ENCODE measurements at regions not wholly inside any gene's neighbourhood (a gene's known extent, or its start where the extent isn't known, plus 50 kb on each side); places are given as distances from the start of the nearest gene placed in this dataset.
"Not testable (repeated sequence)": the region's sequence is repeated elsewhere in the genome, so short reads cannot be mapped to it uniquely, and the experiment has no call there.

GRCh38 chr15:66886241-66886675 is 179.1 kb upstream of the SMAD3 start:
- H3K27me3 Mint-ChIP-seq (ENCODE audit: low read depth): peaks cover 3% of the 10 kb centered on the region

GRCh38 chr15:66886686-66887273 is 178.6 kb upstream of the SMAD3 start:
- Mint-ChIP-seq H3K4me1 (peaks cover 37% of the 10 kb centered on the region), H3K36me3 (ENCODE audit: low read depth) (peaks cover 8% of the 10 kb centered on the region), H3K27me3 (ENCODE audit: low read depth) (no peaks in the 10 kb centered on the region), H3K4me3 (no peak overlapping the region), H3K9me3 (peaks cover 17% of the 10 kb centered on the region), H3K27ac (peak overlapping the region in 1 of 3 experiments; percentile 53)
- no peak for TF ChIP-seq CTCF (IDR thresholded peaks at IDR 0.05; ENCODE audit: unreplicated experiment in 3 of 3)

More at GRCh38 chr15:66886241-66886675, 179.1 kb upstream of the SMAD3 start:
- Mint-ChIP-seq H3K36me3 (ENCODE audit: low read depth) (peaks cover 4% of the 10 kb centered on the region), H3K4me1 (peaks cover 35% of the 10 kb centered on the region), H3K4me3 (peak overlapping the region in 1 of 3 experiments; percentile 20), H3K9me3 (peaks cover 12% of the 10 kb centered on the region), H3K27ac (peak overlapping the region in 1 of 3 experiments; percentile 53)
- TF ChIP-seq CTCF (IDR thresholded peaks at IDR 0.05; ENCODE audit: unreplicated experiment in 3 of 3): no peak

GRCh38 chr15:66889298-66889697 is 176.1 kb upstream of the SMAD3 start:
- H3K36me3 Mint-ChIP-seq (ENCODE audit: low read depth); H3K27ac Mint-ChIP-seq; H3K27me3 Mint-ChIP-seq (ENCODE audit: low read depth); H3K4me3 Mint-ChIP-seq: not testable (repeated sequence)
- Mint-ChIP-seq H3K4me1 (peaks cover 36% of the 10 kb centered on the region), H3K9me3 (peaks cover 17% of the 10 kb centered on the region)

GRCh38 chr15:66891776-66892175 is 173.6 kb upstream of the SMAD3 start:
- TF ChIP-seq CTCF (IDR thresholded peaks at IDR 0.05; ENCODE audit: unreplicated experiment in 3 of 3): no peak
- Mint-ChIP-seq H3K27me3 (ENCODE audit: low read depth) (no peaks in the 10 kb centered on the region), H3K4me3 (no peak overlapping the region), H3K36me3 (ENCODE audit: low read depth) (peaks cover 4% of the 10 kb centered on the region), H3K9me3 (peaks cover 17% of the 10 kb centered on the region), H3K4me1 (peaks cover 27% of the 10 kb centered on the region), H3K27ac (peak overlapping the region; percentile 7 to 27 (median 19))

GRCh38 chr15:66893294-66893693 is 172.1 kb upstream of the SMAD3 start:
- H3K9me3 Mint-ChIP-seq: peaks cover 9% of the 10 kb centered on the region
- peaks cover 27% of the 10 kb centered on the region for H3K4me1 Mint-ChIP-seq
- H3K36me3 Mint-ChIP-seq (ENCODE audit: low read depth): peaks cover 4% of the 10 kb centered on the region
- H3K27me3 Mint-ChIP-seq (ENCODE audit: low read depth): no peaks in the 10 kb centered on the region
- no peak overlapping the region for H3K4me3 Mint-ChIP-seq
- no peak for TF ChIP-seq CTCF (IDR thresholded peaks at IDR 0.05; ENCODE audit: unreplicated experiment in 3 of 3)
- peak overlapping the region in 2 of 3 experiments; percentile 28 to 35 for H3K27ac Mint-ChIP-seq

- no peak for TF ChIP-seq CTCF (IDR thresholded peaks at IDR 0.05; ENCODE audit: unreplicated experiment in 3 of 3)
- no peaks in the 10 kb centered on the region for H3K27me3 Mint-ChIP-seq (ENCODE audit: low read depth)
- H3K9me3 Mint-ChIP-seq: peaks cover 6% of the 10 kb centered on the region
- H3K27ac Mint-ChIP-seq: no peak overlapping the region
- peaks cover 4% of the 10 kb centered on the region for H3K36me3 Mint-ChIP-seq (ENCODE audit: low read depth)
- H3K4me1 Mint-ChIP-seq: peaks cover 27% of the 10 kb centered on the region
- no peak overlapping the region for H3K4me3 Mint-ChIP-seq
These were observed 171.0 kb upstream of the SMAD3 start for GRCh38 chr15:66894363-66894762.
